Fibroblast of skin of right biceps (primary cell): ENCODE measurements at regions not wholly inside any gene's neighbourhood (a gene's known extent, or its start where the extent isn't known, plus 50 kb on each side); places are given as distances from the start of the nearest gene placed in this dataset.
A peak's percentile ranks its signal among the peaks of the same experiment; 100 is the strongest.

ENCODE experiments used
- DNase-seq: peaks from one replicate; pipeline ENCODE4 v3.0.0-alpha.2; 2013

- no peak for DNase-seq
Measured at GRCh38 chr5:129821477-129822131, 73.7 kb downstream of the MINAR2 start.

- DNase-seq: no peak
Measured at GRCh38 chr5:129830288-129830687, 74.0 kb upstream of the CHSY3 start.

DNA sequence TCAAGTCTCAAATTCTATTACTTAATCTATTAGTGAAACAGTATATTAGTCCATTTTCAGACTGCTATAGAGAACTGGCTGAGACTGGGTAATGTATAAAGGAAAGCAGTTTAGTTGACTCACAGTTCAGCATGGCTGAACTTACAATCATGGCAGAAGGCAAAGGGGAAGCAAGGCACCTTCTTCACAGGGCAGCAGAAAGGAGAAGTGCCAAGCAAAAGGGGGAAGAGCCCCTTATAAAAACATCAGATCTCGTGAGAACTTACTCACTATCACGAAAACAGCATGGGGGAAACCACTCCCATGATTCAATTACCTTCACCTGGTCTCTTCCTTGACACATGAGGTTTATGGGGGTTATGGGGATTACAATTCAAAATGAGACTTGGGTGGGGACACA lies 67.9 kb upstream of the CHSY3 start:
- DNase-seq: no peak

DNA sequence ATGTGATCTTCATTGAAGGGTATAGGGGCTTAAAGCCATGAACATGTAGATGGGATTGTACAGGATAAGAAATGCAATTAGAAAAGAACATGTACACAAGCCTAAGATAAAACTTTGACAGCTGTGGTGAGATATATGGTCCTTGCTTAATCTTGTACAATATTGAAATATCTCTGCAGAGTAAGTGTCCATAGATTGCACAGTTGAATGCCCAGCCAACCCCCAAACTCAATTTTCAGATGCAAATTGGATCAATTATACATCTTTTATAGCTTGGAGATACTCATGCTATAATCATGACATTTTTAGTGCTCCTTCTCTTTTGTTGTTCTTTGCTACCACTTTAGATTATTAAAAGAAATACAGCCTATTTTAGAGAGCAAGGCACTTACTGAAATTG lies 59.5 kb upstream of the CHSY3 start:
- DNase-seq: no peak

GRCh38 chr5:129852747-129853352 lies 51.4 kb upstream of the CHSY3 start:
- DNase-seq: peak; percentile 71

- DNase-seq: no peak
Measured at GRCh38 chr5:129853588-129853987, 50.7 kb upstream of the CHSY3 start.
